BLaER1 (cell line): ENCODE measurements at regions not wholly inside any gene's neighbourhood (a gene's known extent, or its start where the extent isn't known, plus 50 kb on each side); places are given as distances from the start of the nearest gene placed in this dataset.

Experiments used
- H3K27ac ChIP-seq: shearing (Covaris generic); formaldehyde crosslinking; 2 replicates; pipeline ENCODE4 v1.8.1; 2022
- H3K27me3 ChIP-seq: shearing (Covaris generic); formaldehyde crosslinking; 2 replicates; pipeline ENCODE4 v1.8.1; 2022
- H3K36me3 ChIP-seq: shearing (Covaris generic); formaldehyde crosslinking; 2 replicates; pipeline ENCODE4 v1.8.1; 2022
- H3K4me1 ChIP-seq: shearing (Covaris generic); formaldehyde crosslinking; 2 replicates; pipeline ENCODE4 v1.8.1; 2022
- H3K4me2 ChIP-seq: shearing (Covaris generic); formaldehyde crosslinking; 2 replicates; pipeline ENCODE4 v1.8.1; 2022
- H3K4me3 ChIP-seq: shearing (Covaris generic); formaldehyde crosslinking; 2 replicates; pipeline ENCODE4 v1.8.1; 2022
- H3K9ac ChIP-seq: shearing (Covaris generic); formaldehyde crosslinking; 2 replicates; pipeline ENCODE4 v1.8.1; 2022
- H3K9me3 ChIP-seq: shearing (Covaris generic); formaldehyde crosslinking; 2 replicates; pipeline ENCODE4 v1.8.1; 2022
- H4K20me1 ChIP-seq: shearing (Covaris generic); formaldehyde crosslinking; 2 replicates; pipeline ENCODE4 v1.8.1; 2022
- Cebpa-rat ChIP-seq: shearing (Covaris generic); IDR thresholded peaks from 2 replicates; pipeline ENCODE4 v1.8.1; 2022

- H3K4me3 ChIP-seq: no peak overlapping the region
- H3K36me3 ChIP-seq: no peaks in the 10 kb centered on the region
- H3K27me3 ChIP-seq: no peaks in the 10 kb centered on the region
- H3K9me3 ChIP-seq: no peaks in the 10 kb centered on the region
- no peaks in the 10 kb centered on the region for H3K4me1 ChIP-seq
- no peak overlapping the region for H3K4me2 ChIP-seq
- H3K9ac ChIP-seq: no peak overlapping the region
- TF ChIP-seq Cebpa-rat: no peak
- H4K20me1 ChIP-seq: no peaks in the 10 kb centered on the region
- H3K27ac ChIP-seq: no peak overlapping the region
These were observed 254.2 kb upstream of the SALL3 start for GRCh38 chr18:78725426-78725825.

GRCh38 chr18:78726326-78727056 lies 253.1 kb upstream of the SALL3 start:
- H3K27me3 ChIP-seq: no peaks in the 10 kb centered on the region
- H3K4me3 ChIP-seq: no peak overlapping the region
- H3K27ac ChIP-seq: no peak overlapping the region
- H3K9me3 ChIP-seq: no peaks in the 10 kb centered on the region
- no peaks in the 10 kb centered on the region for H3K36me3 ChIP-seq
- H3K4me1 ChIP-seq: no peaks in the 10 kb centered on the region
- H3K9ac ChIP-seq: no peak overlapping the region
- TF ChIP-seq Cebpa-rat: no peak
- H4K20me1 ChIP-seq: no peaks in the 10 kb centered on the region
- no peak overlapping the region for H3K4me2 ChIP-seq

- H3K4me3 ChIP-seq: no peak overlapping the region
- no peaks in the 10 kb centered on the region for H3K9me3 ChIP-seq
- H3K4me2 ChIP-seq: no peak overlapping the region
- H3K4me1 ChIP-seq: no peaks in the 10 kb centered on the region
- no peaks in the 10 kb centered on the region for H3K27me3 ChIP-seq
- H3K27ac ChIP-seq: no peak overlapping the region
- no peaks in the 10 kb centered on the region for H3K36me3 ChIP-seq
- H4K20me1 ChIP-seq: no peaks in the 10 kb centered on the region
- no peak overlapping the region for H3K9ac ChIP-seq
- TF ChIP-seq Cebpa-rat: no peak
These were observed 252.4 kb upstream of the SALL3 start for GRCh38 chr18:78727057-78727739.

- no peak overlapping the region for H3K4me2 ChIP-seq
- no peaks in the 10 kb centered on the region for H3K36me3 ChIP-seq
- no peaks in the 10 kb centered on the region for H4K20me1 ChIP-seq
- no peak overlapping the region for H3K4me3 ChIP-seq
- no peak for TF ChIP-seq Cebpa-rat
- H3K27me3 ChIP-seq: no peaks in the 10 kb centered on the region
- no peak overlapping the region for H3K9ac ChIP-seq
- no peaks in the 10 kb centered on the region for H3K9me3 ChIP-seq
- H3K27ac ChIP-seq: no peak overlapping the region
- no peaks in the 10 kb centered on the region for H3K4me1 ChIP-seq
These were observed 251.5 kb upstream of the SALL3 start for GRCh38 chr18:78727877-78728783.

GRCh38 chr18:78728784-78729467 lies 250.7 kb upstream of the SALL3 start:
- H3K27ac ChIP-seq: no peak overlapping the region
- no peaks in the 10 kb centered on the region for H3K36me3 ChIP-seq
- no peaks in the 10 kb centered on the region for H3K9me3 ChIP-seq
- no peak overlapping the region for H3K4me3 ChIP-seq
- no peak for TF ChIP-seq Cebpa-rat
- no peak overlapping the region for H3K4me2 ChIP-seq
- H3K4me1 ChIP-seq: no peaks in the 10 kb centered on the region
- H3K9ac ChIP-seq: no peak overlapping the region
- H4K20me1 ChIP-seq: no peaks in the 10 kb centered on the region
- no peaks in the 10 kb centered on the region for H3K27me3 ChIP-seq

- TF ChIP-seq Cebpa-rat: no peak
- no peaks in the 10 kb centered on the region for H3K9me3 ChIP-seq
These were observed 249.1 kb upstream of the SALL3 start for GRCh38 chr18:78730546-78730945.

GRCh38 chr18:78731016-78731397 lies 248.6 kb upstream of the SALL3 start:
- no peaks in the 10 kb centered on the region for H4K20me1 ChIP-seq
- H3K27me3 ChIP-seq: no peaks in the 10 kb centered on the region
- H3K9ac ChIP-seq: no peak overlapping the region
- peaks cover 8% of the 10 kb centered on the region; the same call in 1 of the 2 replicates for H3K4me1 ChIP-seq
- TF ChIP-seq Cebpa-rat: no peak
- no peak overlapping the region for H3K27ac ChIP-seq
- H3K4me3 ChIP-seq: no peak overlapping the region
- no peak overlapping the region for H3K4me2 ChIP-seq
- H3K9me3 ChIP-seq: no peaks in the 10 kb centered on the region
- no peaks in the 10 kb centered on the region for H3K36me3 ChIP-seq

More at GRCh38 chr18:78730546-78730945, 249.1 kb upstream of the SALL3 start:
- no peak overlapping the region for H3K27ac ChIP-seq
- H3K36me3 ChIP-seq: no peaks in the 10 kb centered on the region
- H3K4me2 ChIP-seq: no peak overlapping the region
- H3K4me1 ChIP-seq: peaks cover 7% of the 10 kb centered on the region; the same call in 1 of the 2 replicates
- no peaks in the 10 kb centered on the region for H3K27me3 ChIP-seq
- no peak overlapping the region for H3K4me3 ChIP-seq
- H4K20me1 ChIP-seq: no peaks in the 10 kb centered on the region
- H3K9ac ChIP-seq: no peak overlapping the region

GRCh38 chr18:78731398-78732032 lies 248.1 kb upstream of the SALL3 start:
- no peak overlapping the region for H3K9ac ChIP-seq
- no peak overlapping the region for H3K4me2 ChIP-seq
- H3K4me1 ChIP-seq: peaks cover 8% of the 10 kb centered on the region; the same call in 1 of the 2 replicates
- H3K27me3 ChIP-seq: no peaks in the 10 kb centered on the region
- no peaks in the 10 kb centered on the region for H4K20me1 ChIP-seq
- no peak overlapping the region for H3K27ac ChIP-seq
- H3K9me3 ChIP-seq: no peaks in the 10 kb centered on the region
- H3K4me3 ChIP-seq: no peak overlapping the region
- no peak for TF ChIP-seq Cebpa-rat
- H3K36me3 ChIP-seq: no peaks in the 10 kb centered on the region
